Activated CD4-positive, alpha-beta T cell treated with anti-CD3 and anti-CD28 coated beads, Interleukin-2, Interleukin-6, amounts not matched to agents 100 ng/mL and 50 ng/mL, durations not matched to agents 16 hours and 8 hours (primary cell): ENCODE measurements at regions not wholly inside any gene's neighbourhood (a gene's known extent, or its start where the extent isn't known, plus 50 kb on each side); places are given as distances from the start of the nearest gene placed in this dataset.
"Not testable (repeated sequence)": the region's sequence is repeated elsewhere in the genome, so short reads cannot be mapped to it uniquely, and the experiment has no call there.

ENCODE experiments used
- DNase-seq: peaks from one replicate; pipeline ENCODE4 v3.0.0-alpha.2; 2020

DNA sequence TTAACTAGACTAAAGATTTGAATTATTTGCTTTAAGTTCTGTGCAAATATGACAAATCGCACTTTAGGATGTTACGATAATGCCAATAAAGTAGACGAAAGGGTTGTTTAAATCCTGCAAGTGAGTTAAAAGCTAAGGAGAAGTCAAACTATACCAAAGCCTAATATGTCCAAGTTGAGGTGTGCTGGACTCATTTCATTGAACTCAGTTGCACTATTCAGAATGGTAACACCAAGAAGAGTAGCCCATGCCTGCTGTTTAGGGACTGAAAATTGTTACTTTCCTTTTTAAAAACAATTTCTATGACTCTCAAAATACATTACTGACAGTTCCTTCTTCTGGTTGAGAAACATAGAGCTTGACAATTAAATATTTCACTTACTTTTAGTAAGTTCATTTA lies 766.3 kb downstream of the DNAJB9 start:
- DNase-seq, result no peak

DNA sequence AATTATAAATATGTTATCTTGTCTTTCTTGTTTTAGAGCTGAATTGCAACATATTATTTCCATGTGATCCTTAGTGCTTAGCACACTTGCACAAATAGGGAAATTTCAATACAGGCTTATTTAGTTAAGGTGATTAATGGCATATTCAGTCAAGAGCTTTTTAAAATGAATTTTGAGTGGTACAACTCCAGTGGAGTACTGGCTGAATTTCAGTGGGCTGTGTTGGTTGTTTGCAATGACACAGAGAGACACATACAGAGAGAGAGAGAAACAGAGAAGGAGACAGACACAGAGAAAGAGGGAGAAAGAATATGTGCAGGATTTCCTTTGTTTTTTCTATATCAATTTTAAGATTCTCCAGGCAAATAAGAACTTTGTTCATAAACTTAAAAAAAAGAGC lies 766.9 kb downstream of the DNAJB9 start:
- no peak for DNase-seq

DNA sequence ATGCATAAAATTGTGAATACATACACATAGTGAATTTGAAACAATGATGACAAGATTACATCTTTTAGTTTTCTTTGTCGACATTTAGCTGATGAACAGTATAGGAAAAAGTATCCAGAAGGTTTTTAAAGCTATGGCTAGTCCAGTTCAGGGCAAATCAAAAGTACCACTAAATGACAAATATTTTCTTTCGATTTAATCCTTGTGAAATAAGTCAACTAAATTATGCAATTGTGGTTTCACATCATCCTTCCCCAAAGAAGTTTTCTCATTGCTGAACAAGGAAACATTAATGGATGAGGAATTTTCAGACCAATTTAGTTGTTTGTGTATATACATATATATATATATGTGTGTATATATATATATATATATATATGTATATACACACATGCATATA lies 774.0 kb downstream of the DNAJB9 start:
- no peak for DNase-seq

DNA sequence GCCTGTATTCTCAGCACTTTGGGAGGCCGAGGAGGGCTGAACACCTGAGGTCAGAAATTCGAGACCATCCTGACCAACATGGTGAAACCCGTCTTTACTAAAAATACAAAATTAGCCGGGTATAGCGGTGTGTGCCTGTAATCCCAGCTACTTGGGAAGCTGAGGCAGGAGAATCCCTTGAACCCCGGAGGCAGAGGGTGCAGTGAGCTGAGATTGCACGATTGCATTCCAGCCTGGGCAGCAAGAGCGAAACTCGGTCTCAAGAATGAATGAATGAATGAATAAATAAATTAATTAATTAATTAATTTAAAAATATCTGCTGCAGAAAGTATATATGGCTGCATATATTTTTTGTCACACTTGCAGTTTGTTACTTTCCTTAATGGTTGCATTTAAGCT lies 781.8 kb downstream of the DNAJB9 start:
- DNase-seq, result no peak

DNA sequence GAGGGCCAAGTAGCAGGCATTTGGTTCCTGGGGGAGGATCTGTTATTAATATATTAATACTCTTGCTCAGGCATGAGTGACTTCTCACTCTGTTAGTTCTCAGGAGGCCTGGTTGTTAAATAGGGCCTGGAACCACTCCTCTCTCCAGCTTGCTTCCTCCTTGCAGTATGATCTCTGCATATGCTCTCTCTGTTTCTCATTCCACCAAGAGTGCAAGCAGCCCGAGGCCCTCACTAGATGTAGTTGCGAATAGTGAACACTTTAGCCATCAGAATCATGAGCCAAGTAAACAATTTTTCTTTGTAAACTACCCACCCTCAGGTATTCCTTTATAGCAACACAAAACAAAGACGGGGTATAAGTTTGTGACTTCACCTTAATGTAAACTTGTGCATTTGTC lies 784.3 kb downstream of the DNAJB9 start:
- DNase-seq, result no peak

DNA sequence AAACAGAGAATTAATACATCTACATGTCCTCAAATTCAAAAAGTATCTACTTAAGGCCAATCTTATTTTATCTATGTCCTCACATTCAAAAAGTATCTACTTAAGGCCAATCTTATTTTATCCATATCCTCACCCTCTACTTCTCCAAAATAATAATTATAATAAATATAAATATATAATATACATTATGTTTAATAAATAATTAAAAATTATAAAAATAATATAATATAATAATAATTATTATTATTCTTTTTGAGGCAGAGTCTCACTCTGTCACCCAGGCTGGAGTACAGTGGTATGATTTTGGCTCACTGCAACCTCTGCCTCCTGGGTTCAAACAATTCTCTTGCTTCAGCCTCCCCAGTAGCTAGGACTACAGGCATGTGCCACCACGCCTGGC lies 784.9 kb downstream of the DNAJB9 start:
- DNase-seq, result no peak

DNA sequence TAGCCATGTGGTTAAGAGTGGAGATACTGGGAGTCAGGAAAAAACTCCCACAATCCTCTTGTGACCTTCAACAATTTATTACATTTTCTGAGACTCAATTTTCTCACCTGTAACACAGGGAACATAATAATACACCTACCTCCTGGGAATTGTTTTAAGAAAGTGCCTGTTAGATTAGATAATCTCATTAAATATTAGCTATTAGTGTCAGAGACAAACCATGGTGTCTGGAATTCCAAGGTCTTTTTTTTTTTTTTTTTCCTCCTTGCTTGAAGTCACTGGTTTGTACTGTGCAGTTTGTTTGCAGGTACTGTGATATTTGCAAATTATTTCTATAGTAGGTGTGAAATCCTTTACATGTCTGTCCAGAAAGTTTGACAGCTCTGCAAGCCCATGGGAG lies 806.1 kb downstream of the DNAJB9 start:
- DNase-seq, result no peak

DNA sequence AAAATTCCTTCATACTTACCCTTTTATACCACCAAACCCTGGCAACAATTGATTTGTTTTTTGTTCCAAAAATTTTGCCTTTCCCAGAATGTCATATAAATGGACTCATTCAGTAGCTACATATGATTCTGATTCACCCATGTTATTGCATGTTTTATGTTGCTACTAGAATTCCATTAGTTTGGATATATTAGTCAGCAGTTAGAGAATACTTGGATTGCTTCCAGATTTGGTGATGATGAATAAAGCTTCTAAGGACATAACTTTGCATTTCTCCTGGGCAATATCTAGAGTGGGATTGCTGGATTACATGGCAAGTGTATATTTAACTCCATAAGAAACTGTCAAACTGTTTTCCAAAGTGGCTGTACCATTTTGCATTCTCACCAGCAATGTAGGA lies 806.9 kb downstream of the DNAJB9 start:
- DNase-seq, result no peak

DNA sequence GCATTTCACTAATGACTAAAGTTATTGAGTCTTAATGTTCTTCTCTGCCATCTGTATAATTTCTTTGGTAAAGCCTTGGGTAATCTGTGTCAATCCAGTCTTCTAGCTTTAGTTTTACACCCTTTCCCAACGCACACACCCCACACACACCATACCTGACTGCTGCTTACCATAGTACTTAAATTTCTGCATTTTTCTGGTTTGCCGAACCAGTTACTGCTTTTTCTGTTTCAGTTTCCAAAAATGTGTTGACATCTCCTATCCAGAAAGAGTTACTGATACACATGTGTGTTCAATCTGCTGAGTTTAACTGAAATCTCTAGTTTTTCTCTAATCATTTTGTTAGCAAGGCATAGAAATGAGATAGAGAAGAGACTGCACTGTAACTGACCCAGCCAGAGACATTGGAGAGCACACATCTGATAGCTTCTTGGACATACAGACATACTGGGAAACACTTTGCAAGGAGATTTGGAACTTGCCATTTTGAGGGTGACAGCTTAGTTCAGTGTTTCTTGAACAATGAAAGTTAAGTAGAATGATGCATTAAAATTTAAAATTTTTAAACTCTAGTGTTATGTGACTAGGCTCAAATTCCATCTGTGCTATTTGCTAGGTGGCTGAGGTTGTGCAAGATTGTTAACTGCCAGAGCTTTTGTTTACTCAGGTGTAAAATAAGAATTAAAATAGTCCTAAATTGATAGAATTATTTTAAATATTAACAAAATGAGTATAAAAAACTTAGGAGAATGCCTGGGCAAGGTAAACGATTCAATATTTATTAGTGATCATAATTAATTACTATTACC lies 807.6 kb downstream of the DNAJB9 start:
- DNase-seq, result no peak

DNA sequence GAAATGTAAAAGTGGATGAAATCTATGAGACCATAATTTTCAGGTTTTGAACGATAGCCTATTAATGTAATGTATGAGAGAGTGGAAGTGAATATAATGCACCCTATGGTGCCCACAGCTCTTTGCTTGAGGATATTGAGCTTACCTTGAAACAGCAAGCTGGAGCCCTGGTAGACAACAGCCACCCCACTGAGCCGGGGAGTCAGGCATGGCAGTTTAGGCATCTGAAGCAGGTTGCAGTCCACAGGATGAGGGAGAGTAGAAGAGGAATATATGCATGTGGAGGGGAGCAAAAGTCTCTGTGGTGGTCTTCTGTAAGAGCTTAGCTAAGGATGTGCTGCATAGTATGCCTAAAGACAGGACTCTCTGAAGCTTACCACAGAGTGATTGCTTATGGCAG lies 817.3 kb downstream of the DNAJB9 start:
- DNase-seq, result no peak

DNA sequence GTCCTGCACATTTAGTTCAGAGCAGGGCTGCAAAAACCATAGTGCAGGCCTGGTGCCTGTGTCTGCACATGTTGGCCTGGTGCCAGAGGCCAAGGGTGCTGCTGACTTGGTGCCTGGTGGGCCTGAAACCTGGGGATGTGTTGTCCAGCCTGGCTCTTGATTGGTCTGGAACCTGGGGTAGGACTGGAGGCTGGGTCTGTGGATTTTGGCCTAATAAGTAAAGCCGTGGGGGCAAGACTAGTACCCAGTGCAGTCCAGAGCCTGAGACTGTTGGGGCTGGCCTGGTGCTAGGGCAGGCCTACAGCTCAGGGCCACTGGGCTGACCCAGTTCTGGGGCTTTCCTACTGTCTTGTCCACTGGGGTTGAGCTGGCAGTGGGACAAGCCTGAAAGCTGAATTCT lies 817.9 kb downstream of the DNAJB9 start:
- no peak for DNase-seq

DNA sequence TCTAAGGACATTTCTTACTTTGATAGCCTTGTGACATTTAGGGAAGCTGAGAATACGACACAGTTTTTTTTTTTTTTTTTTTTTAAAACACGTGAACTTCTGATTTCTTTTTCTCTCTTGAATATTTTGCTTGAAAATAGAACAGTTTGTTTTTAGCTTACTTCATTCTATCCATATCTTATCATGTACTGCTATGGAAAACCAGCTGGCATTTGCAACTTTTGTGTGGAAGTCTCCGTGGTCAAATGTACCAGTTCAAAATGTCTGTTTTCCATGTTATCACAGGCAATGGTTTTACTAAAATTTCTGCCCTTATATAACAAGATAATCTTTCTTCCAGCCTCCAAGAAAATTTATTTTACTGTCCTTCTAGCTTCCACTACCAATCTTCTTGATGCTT lies 821.6 kb downstream of the DNAJB9 start:
- no peak for DNase-seq

DNA sequence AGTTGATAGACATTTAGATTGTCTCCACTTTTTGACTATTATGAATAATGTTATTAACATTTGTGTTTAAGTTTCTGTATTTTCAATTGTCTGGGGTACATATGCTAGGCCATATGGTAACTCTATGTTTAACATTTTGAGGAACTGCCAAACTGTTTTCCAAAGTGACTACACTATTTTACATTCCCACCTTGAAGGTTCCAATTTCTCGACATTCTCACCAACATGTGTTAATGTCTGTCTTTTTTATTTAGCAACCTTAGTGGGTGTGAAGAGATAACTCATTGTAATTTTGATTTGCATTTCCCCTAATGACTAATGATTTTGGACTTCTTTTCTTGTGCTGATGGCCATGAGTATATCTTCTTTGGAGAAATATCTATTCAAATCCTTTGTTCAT lies 832.4 kb downstream of the DNAJB9 start:
- DNase-seq, result no peak

DNA sequence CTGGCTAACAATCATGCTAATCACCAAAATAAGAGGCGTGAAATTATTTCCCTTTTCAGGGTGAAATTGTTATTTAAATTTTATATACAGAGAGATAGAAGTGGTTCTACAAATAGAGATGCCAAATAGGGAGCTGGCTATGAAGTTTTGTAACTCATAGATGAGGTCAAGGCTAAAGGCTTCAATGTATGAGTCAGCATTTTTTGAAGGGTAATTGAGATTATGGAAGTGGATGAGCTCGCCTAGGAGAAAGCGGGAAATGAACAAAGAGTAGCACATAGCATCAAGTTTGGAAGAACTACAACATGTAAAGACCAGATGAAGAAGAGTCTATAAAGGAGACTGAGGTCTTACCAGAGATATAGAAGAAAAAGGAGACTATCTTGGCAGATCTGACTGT lies 838.1 kb downstream of the DNAJB9 start:
- no peak for DNase-seq

DNA sequence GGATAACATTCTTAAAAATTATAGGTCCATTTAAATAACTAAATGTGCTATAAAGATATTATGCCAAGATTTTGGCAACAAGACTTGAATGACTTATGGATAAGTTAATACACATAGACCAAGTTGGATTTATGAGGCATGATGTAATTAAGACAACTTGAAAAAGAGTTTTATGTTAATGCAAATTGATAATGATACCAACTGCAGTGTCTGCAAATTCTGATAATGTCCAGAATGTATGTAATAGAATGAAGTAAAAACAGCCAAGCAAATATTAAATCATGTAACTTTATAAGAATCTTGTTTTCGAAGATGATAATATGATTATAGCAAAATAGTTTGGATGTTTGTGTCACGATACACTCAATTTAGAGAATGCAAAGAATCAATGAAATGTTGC lies 868.3 kb downstream of the DNAJB9 start:
- DNase-seq, result no peak

DNA sequence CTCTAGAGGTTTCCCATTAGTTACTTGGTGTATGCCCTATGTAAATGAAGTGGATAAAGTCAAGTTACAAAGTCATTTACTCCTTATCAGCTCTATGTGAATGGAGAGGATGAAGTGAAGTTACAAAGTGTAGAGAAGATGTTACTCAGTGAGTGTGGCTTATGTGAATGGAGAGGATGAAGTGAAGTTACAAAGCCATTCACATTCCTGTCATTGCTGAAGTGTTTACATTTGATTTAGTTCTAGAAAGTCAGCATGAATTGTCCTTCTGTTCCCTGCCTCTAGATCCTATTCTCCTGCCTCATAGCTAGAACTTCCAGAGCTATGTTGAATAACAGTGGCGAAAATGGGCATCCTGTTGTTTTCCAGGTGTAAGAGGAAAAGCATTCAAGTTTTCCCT lies 880.1 kb downstream of the DNAJB9 start:
- no peak for DNase-seq

DNA sequence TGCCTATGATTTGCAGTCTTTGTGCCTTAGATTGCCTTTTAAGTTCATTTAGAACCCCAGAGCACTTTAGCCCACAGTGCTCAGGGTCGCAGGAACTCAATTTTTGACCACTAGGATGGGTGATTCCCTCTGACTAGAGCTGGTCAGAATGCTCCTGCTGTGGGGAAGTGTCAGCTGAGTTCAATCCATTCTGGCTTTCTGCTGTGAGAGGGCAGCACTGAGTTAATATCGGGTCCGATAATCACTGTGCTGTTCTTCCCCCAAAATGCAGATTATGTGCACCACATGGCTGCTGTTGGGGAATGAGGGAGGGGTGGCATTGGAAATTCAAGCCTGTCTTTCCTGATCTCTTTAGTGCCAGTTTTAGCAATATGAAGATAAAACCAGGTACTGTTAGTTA lies 886.4 kb downstream of the DNAJB9 start:
- no peak for DNase-seq

DNA sequence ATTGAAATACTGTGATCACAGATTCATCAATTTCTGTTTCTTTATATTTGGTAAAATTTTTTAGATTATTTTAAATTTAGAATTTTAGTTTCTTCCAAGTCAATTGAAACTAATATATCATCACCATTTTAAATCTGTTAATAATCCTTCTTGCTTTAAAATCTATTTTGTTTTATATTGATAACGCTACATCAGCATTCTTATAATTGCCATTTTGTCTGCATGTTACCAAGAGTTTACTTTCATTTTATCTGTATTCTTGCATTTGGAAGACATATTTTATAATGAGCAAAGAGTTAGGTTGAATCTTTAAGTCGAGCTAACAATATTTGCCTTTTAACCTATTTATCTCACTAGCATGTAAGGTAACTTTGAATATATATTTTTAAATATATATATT lies 890.6 kb downstream of the DNAJB9 start:
- no peak for DNase-seq

DNA sequence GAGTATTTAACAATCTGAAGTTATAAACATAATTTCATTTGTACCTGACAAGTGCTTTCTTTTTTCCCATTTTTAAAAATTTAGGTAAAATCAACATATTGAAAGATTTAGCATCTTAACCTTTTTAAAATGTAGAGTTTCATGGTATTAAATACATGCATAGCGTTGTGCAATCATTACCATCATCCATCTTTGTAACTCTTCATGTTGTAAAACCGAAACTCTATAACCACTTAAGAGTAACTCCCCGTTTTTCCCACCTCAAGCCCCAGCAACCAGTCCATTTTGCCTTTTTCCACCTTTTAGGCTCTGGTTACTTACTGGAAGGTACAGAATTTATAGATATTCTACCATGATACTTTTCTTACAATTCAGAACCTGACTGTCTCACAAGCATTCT lies 892.5 kb downstream of the DNAJB9 start:
- no peak for DNase-seq

DNA sequence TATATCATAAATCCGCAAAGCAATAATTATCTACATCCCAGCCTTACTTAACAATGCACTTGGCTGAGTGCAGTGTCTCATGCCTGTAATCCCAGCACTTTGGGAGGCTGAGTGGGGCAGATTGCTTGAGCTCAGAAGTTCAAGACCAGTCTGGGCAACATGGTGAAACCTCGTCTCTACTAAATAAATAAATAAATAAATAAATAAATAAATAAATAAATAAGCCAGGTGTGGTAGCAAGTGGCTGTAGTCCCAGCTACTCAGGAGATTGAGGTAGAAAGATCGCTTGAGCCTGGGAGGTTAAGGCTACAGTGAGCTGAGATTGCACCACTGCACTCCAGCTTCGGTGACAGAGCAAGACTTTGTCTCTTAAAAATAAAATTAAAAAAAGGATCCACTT lies 898.1 kb downstream of the DNAJB9 start:
- not testable (repeated sequence) for DNase-seq

DNA sequence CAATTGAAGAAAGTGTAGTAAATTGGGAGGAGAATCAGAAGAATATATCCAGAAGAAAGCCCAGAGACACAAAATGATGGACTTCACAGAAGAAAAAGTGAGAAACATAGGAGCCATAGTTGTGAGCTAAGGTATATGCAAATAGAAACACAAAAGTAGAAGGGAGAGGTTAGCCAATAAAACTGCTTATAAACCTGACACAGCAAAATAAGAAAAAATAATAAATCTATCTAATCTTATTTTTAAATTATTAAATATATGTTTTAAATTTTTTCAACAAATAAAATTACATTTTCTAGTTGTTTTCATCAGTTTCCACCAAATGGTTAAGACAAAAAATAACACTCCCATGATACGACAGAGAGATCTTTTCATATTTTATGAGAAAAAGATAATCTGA lies 903.5 kb downstream of the DNAJB9 start:
- no peak for DNase-seq

DNA sequence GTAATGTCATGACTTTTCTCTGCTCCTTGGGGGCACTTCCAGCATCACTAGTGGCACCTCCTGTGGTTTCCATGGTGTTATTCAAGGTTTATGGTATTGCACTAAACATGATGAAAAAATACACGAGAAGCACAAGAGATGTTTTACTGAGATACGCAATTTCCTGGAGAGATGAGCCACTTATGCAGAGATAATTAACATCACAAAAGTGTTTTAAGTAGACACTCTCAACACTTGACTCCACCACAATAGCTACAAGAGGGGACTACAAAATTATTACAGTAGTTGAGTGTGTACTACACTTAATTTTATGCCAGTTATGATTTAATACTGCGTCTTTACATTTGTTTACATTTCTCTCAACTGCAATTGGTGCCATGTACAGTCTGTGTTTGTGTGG lies 906.7 kb downstream of the DNAJB9 start:
- DNase-seq, result no peak

DNA sequence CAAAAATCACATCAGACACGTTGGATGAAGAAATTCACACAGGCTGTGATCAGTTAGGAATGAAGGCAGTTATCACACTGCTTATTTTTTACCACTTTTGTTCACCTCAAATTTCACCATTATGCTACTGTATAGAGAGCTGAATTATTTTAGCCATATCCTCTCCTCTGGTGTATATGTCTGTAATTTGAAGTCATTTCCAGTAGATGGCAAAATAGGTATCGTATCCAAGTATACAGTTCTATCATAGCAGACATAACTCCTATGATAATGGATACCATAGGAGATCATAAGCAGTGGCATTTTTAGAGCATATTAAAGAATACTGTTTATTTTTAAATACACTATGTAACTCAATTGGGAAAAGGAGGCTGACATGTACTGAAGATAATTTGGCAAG lies 909.7 kb downstream of the DNAJB9 start:
- DNase-seq, result no peak

DNA sequence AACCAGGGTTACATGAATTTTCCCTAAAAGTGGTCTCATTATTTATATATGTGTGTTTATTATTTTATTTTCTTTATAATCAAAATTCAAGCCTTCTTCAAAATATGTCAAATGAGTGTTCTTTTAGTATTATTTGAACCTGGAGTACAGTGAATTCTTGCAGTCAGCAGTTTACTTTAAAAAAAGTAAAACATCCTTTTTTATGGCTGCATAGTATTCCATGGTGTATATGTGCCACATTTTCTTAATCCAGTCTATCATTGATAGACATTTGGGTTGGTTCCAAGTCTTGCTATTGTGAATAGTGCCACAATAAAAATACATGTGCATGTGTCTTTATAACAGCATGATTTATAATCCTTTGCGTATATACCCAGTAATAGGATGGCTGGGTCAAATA lies 920.9 kb downstream of the DNAJB9 start:
- DNase-seq, result not testable (repeated sequence)

DNA sequence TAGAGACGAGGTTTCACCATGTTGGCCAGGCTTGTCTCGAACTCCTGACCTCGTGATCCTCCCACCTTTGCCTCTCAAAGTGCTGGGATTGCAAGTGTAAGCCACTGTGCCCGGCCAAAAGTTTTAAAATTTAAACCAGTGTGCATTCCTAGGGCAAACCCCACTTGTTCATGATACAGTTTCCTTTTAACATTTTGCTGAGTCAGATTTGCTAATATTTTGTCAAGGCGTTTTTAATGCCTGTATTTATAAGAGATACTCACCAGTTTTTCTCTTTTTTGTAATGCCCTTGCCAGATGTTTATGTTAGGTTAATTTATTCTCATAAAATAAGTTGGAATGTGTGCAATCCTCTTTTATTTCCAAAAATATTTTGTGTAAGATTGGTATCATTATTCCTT lies 927.4 kb downstream of the DNAJB9 start:
- DNase-seq, result no peak

DNA sequence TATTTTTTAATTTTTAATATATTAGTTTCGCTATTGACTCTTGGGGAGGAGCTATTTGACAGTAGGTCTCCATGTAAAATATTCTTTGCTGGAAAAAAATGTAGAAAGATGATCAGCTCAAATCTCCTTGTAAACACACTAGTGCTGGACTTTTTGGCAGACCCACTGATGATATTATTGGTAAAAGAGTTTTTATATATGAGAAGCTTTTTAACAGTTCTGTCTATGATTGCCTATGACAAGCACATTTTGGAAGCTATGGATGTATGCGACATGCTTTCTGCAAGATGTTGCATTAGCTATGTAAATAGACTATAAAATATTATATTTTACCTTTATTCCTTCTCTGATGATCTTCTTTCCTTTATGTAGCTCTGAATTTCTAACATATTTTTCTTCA lies 928.5 kb downstream of the DNAJB9 start:
- DNase-seq, result no peak
